GM12891 (cell line): ENCODE measurements at regions not wholly inside any gene's neighbourhood (a gene's known extent, or its start where the extent isn't known, plus 50 kb on each side); places are given as distances from the start of the nearest gene placed in this dataset.

ENCODE experiments used
- POLR2A ChIP-seq: IDR thresholded peaks from 2 replicates; pipeline ENCODE4 v1.6.1; 2011; ENCODE audit warnings: low read depth, low read length, control low read depth
- POLR2AphosphoS5 ChIP-seq: IDR thresholded peaks from 2 replicates; pipeline ENCODE4 v1.6.1; 2011; ENCODE audit warnings: low read depth, low read length, control low read depth
- SPI1 ChIP-seq: IDR thresholded peaks from 2 replicates; pipeline ENCODE4 v1.6.1; 2011; ENCODE audit warnings: low read depth, low read length, control low read depth

- TF ChIP-seq POLR2A (no peak), SPI1 (no peak), POLR2AphosphoS5 (no peak)
Measured at GRCh38 chr4:120406960-120407359, 340.3 kb upstream of the MAD2L1 start.
